IMR-90 (cell line): ENCODE measurements at regions not wholly inside any gene's neighbourhood (a gene's known extent, or its start where the extent isn't known, plus 50 kb on each side); places are given as distances from the start of the nearest gene placed in this dataset.

ENCODE experiments used
- CTCF ChIP-seq: conservative IDR thresholded peaks from 2 replicates; pipeline ENCODE4 v1.5.1; 2012; ENCODE audit warnings: mild to moderate bottlenecking, low read depth, low read length, improper control_type of control experiment
- ELK1 ChIP-seq: fragments of 150-350 bp; IDR thresholded peaks from 2 replicates; pipeline ENCODE4 v1.6.1; 2016; ENCODE audit warnings: low read depth, mild to moderate bottlenecking, low read length, moderate library complexity, borderline replicate concordance
- FOS ChIP-seq: fragments of 150-350 bp; IDR thresholded peaks from 2 replicates; pipeline ENCODE4 v1.6.1; 2016; ENCODE audit warnings: low read depth, low read length
- MAFK ChIP-seq: IDR thresholded peaks from 2 replicates; pipeline ENCODE4 v1.6.1; 2012; ENCODE audit warnings: low read depth, low read length, improper control_type of control experiment
- MAZ ChIP-seq: IDR thresholded peaks from 2 replicates; pipeline ENCODE4 v1.6.1; 2012; ENCODE audit warnings: low read depth, mild to moderate bottlenecking, low read length, improper control_type of control experiment, moderate library complexity, borderline replicate concordance
- MXI1 ChIP-seq: IDR thresholded peaks from 2 replicates; pipeline ENCODE4 v1.6.1; 2012; ENCODE audit warnings: low read depth, mild to moderate bottlenecking, low read length, moderate library complexity, borderline replicate concordance
- POLR2A ChIP-seq: IDR thresholded peaks from 2 replicates; pipeline ENCODE4 v1.6.1; 2012; ENCODE audit warnings: mild to moderate bottlenecking, low read depth, low read length
- RAD21 ChIP-seq: IDR thresholded peaks from 2 replicates; pipeline ENCODE4 v1.6.1; 2012; ENCODE audit warnings: low read length, improper control_type of control experiment
- RCOR1 ChIP-seq: IDR thresholded peaks from 2 replicates; pipeline ENCODE4 v1.6.1; 2012; ENCODE audit warnings: mild to moderate bottlenecking, low read length, improper control_type of control experiment; ENCODE audit not compliant: insufficient replicate concordance
- RFX5 ChIP-seq: IDR thresholded peaks from 2 replicates; pipeline ENCODE4 v1.8.0; 2012; ENCODE audit warnings: low read depth, mild to moderate bottlenecking, low read length, moderate library complexity
- USF2 ChIP-seq: fragments of 150-350 bp; IDR thresholded peaks from 2 replicates; pipeline ENCODE4 v1.6.1; 2017; ENCODE audit warnings: mild to moderate bottlenecking, antibody characterized with exemption, low read length, low read depth

GRCh38 chr4:82069883-82070638 is 303.7 kb downstream of the HNRNPD start:
- no peak for TF ChIP-seq CTCF
- TF ChIP-seq FOS = no peak
- no peak for TF ChIP-seq ELK1
- TF ChIP-seq POLR2A = no peak
- TF ChIP-seq MXI1 = no peak
- no peak for TF ChIP-seq USF2
- TF ChIP-seq MAFK = no peak
- TF ChIP-seq MAZ = no peak
- no peak for TF ChIP-seq RAD21
- TF ChIP-seq RFX5 = no peak
- TF ChIP-seq RCOR1 = no peak
